Caco-2 (cell line): ENCODE measurements at regions not wholly inside any gene's neighbourhood (a gene's known extent, or its start where the extent isn't known, plus 50 kb on each side); places are given as distances from the start of the nearest gene placed in this dataset.

ENCODE experiments used
- BruUV-seq: library from RNA; stranded (reverse); fragments of 400-500 nt; replicated peaks from 2 replicates; lab custom pipeline; 2021; lab: Mats Ljungman, UMichigan
- CTCF ChIA-PET: fragments of 300-600 bp; sonication (Branson Sonifier 250); formaldehyde crosslinking; loops from one replicate; lab custom pipeline; 2022; ENCODE audit warnings: antibody characterized with exemption; lab: Charles Lee
- POLR2A ChIA-PET: fragments of 300-600 bp; sonication (Branson Sonifier 250); formaldehyde crosslinking; loops from one replicate; lab custom pipeline; 2022; ENCODE audit warnings: antibody characterized with exemption; lab: Charles Lee
- DNase-seq, 2 experiments: peaks; one replicate each; pipeline versions ENCODE4 v3.0.0 to v3.0.0-alpha.2; 2020 to 2022
- H3K27me3 ChIP-seq: replicated peaks from 2 replicates; pipeline ENCODE4 v1.6.0; 2011; ENCODE audit warnings: low read length; ENCODE audit not compliant: control insufficient read depth, insufficient read depth
- H3K36me3 ChIP-seq: 2 replicates; pipeline ENCODE4 v1.5.1; 2011; ENCODE audit warnings: low read length; ENCODE audit not compliant: control insufficient read depth, insufficient read depth
- H3K4me1 ChIP-seq: fragments of 250-450 bp; sonication (Bioruptor Pico); 2 replicates; pipeline ENCODE4 v1.5.1; 2020; ENCODE audit warnings: mild to moderate bottlenecking
- H3K4me3 ChIP-seq: 2 replicates; pipeline ENCODE4 v1.5.1; 2011; ENCODE audit warnings: low read depth, mild to moderate bottlenecking, control low read depth, low read length
- H3K9me3 ChIP-seq: fragments of 250-450 bp; sonication (Bioruptor Pico); 2 replicates; pipeline ENCODE4 v1.5.1; 2020; ENCODE audit warnings: mild to moderate bottlenecking, moderate library complexity
- H3K27ac Mint-ChIP-seq: one replicate; pipeline ENCODE4 v1.8.0; 2022; ENCODE audit warnings: mixed read lengths; ENCODE audit not compliant: unreplicated experiment
- H3K27me3 Mint-ChIP-seq: one replicate; pipeline ENCODE4 v1.8.0; 2022; ENCODE audit warnings: mixed read lengths; ENCODE audit not compliant: insufficient read depth, unreplicated experiment
- H3K36me3 Mint-ChIP-seq: one replicate; pipeline ENCODE4 v1.8.0; 2022; ENCODE audit warnings: mild to moderate bottlenecking, mixed read lengths; ENCODE audit not compliant: insufficient read depth, unreplicated experiment
- H3K4me1 Mint-ChIP-seq: one replicate; pipeline ENCODE4 v1.8.0; 2022; ENCODE audit warnings: low read depth, mixed read lengths; ENCODE audit not compliant: unreplicated experiment
- H3K4me3 Mint-ChIP-seq: one replicate; pipeline ENCODE4 v1.8.0; 2022; ENCODE audit warnings: mild to moderate bottlenecking, moderate library complexity, mixed read lengths; ENCODE audit not compliant: unreplicated experiment
- H3K9me3 Mint-ChIP-seq: one replicate; pipeline ENCODE4 v1.8.0; 2022; ENCODE audit warnings: mixed read lengths; ENCODE audit not compliant: unreplicated experiment
- CTCF ChIP-seq, 2 experiments: fragments of 200-600 bp in 1 of 2; IDR thresholded peaks; 1 replicate in 1 of 2; 2 replicates in 1 of 2; pipeline versions ENCODE4 v1.5.1 to v1.8.0; 2011 to 2022; ENCODE audit warnings: antibody characterized with exemption in 1 of 2, control low read depth in 1 of 2, inconsistent platforms in 1 of 2, low read depth in 1 of 2, low read length in 1 of 2, mild to moderate bottlenecking in 1 of 2, moderate library complexity in 1 of 2; ENCODE audit not compliant: insufficient read depth in 1 of 2, severe bottlenecking in 1 of 2, unreplicated experiment in 1 of 2
- intact Hi-C: fragments of 100-400 bp; cut with micrococcal nuclease; formaldehyde crosslinking; loops from one replicate; pipeline ENCODE4 v1.10.0; 2022; ENCODE audit not compliant: unreplicated experiment

GRCh38 chr12:85440271-85440670 is 160.3 kb downstream of the ALX1 start:
- Histone ChIP-seq H3K9me3 (peaks cover 6% of the 10 kb centered on the region), H3K4me3 (no peak overlapping the region), H3K36me3 (no peaks in the 10 kb centered on the region), H3K27me3 (no peaks in the 10 kb centered on the region), H3K4me1 (peaks cover 50% of the 10 kb centered on the region)
- BruUV-seq = no TSS peak
- peak in 1 of 2 experiments; percentile 61 for DNase-seq
- intact Hi-C loops = loop anchor here (1.0 kb wide), 3 partner anchors 11 to 382 kb away; no protein-coding TSS in a partner anchor
- ChIA-PET POLR2A (no interaction called here), CTCF (interaction anchor here (0.9 kb wide), 1 partner anchor 8 kb away, joined by 4 read pairs; no protein-coding TSS in a partner anchor)
- Mint-ChIP-seq H3K27me3 (no peaks in the 10 kb centered on the region), H3K4me1 (peaks cover 45% of the 10 kb centered on the region), H3K9me3 (peaks cover 9% of the 10 kb centered on the region), H3K4me3 (peak overlapping the region; percentile 52), H3K27ac (peak overlapping the region; percentile 90), H3K36me3 (no peaks in the 10 kb centered on the region)
- TF ChIP-seq CTCF (IDR thresholded peaks at IDR 0.05; ENCODE audit: insufficient read depth in 1 of 2, low read depth in 1 of 2, low read length in 1 of 2, severe bottlenecking in 1 of 2, unreplicated experiment in 1 of 2) = no peak

- Mint-ChIP-seq H3K36me3 (no peaks in the 10 kb centered on the region), H3K4me1 (peaks cover 47% of the 10 kb centered on the region), H3K27me3 (no peaks in the 10 kb centered on the region), H3K27ac (no peak overlapping the region), H3K9me3 (peaks cover 9% of the 10 kb centered on the region), H3K4me3 (no peak overlapping the region)
- no peak for TF ChIP-seq CTCF (IDR thresholded peaks at IDR 0.05; ENCODE audit: insufficient read depth in 1 of 2, low read depth in 1 of 2, low read length in 1 of 2, severe bottlenecking in 1 of 2, unreplicated experiment in 1 of 2)
- no peaks in the 10 kb centered on the region for H3K27me3 ChIP-seq
- no peaks in the 10 kb centered on the region for H3K36me3 ChIP-seq
- intact Hi-C loops = loop anchor here (1.0 kb wide), 1 partner anchor 365 kb away; no protein-coding TSS in a partner anchor
- DNase-seq = no peak
- peaks cover 6% of the 10 kb centered on the region for H3K9me3 ChIP-seq
- BruUV-seq = no TSS peak
- peaks cover 55% of the 10 kb centered on the region for H3K4me1 ChIP-seq
- H3K4me3 ChIP-seq = no peak overlapping the region
- ChIA-PET POLR2A (no interaction called here), CTCF (interaction anchor here (1.8 kb wide), 1 partner anchor 16 kb away, joined by 17 read pairs; no protein-coding TSS in a partner anchor)
Observed at GRCh38 chr12:85441025-85441424, 161.0 kb downstream of the ALX1 start.

GRCh38 chr12:85441741-85442140 is 161.7 kb downstream of the ALX1 start:
- Mint-ChIP-seq H3K36me3 (no peaks in the 10 kb centered on the region), H3K4me3 (no peak overlapping the region), H3K9me3 (peaks cover 9% of the 10 kb centered on the region), H3K27ac (peak overlapping the region; percentile 39), H3K4me1 (peaks cover 51% of the 10 kb centered on the region), H3K27me3 (no peaks in the 10 kb centered on the region)
- no TSS peak for BruUV-seq
- H3K36me3 ChIP-seq = no peaks in the 10 kb centered on the region
- TF ChIP-seq CTCF (IDR thresholded peaks at IDR 0.05; ENCODE audit: insufficient read depth in 1 of 2, low read depth in 1 of 2, low read length in 1 of 2, severe bottlenecking in 1 of 2, unreplicated experiment in 1 of 2) = peak in 1 of 2 experiments; percentile 32
- H3K4me3 ChIP-seq = no peak overlapping the region
- H3K27me3 ChIP-seq = no peaks in the 10 kb centered on the region
- CTCF ChIA-PET = interaction anchor here (1.8 kb wide), 1 partner anchor 16 kb away, joined by 17 read pairs; no protein-coding TSS in a partner anchor
- H3K9me3 ChIP-seq = peaks cover 6% of the 10 kb centered on the region
- H3K4me1 ChIP-seq = peaks cover 48% of the 10 kb centered on the region
- intact Hi-C loops = loop anchor here (1.0 kb wide), 1 partner anchor 365 kb away; no protein-coding TSS in a partner anchor
- POLR2A ChIA-PET = no interaction called here
- DNase-seq = no peak
